GM23248 (cell line): ENCODE measurements at regions not wholly inside any gene's neighbourhood (a gene's known extent, or its start where the extent isn't known, plus 50 kb on each side); places are given as distances from the start of the nearest gene placed in this dataset.

ENCODE experiments used
- EZH2 ChIP-seq: fragments of 200-600 bp; sonication (generic); IDR thresholded peaks from 2 replicates; pipeline ENCODE4 v1.6.1; 2018; ENCODE audit warnings: antibody characterized with exemption, mild to moderate bottlenecking; ENCODE audit not compliant: insufficient read depth, poor library complexity, severe bottlenecking
- EZH2phosphoT487 ChIP-seq: fragments of 200-600 bp; sonication (generic); IDR thresholded peaks from 2 replicates; pipeline ENCODE4 v1.6.1; 2018; ENCODE audit warnings: antibody characterized with exemption, moderate library complexity, mild to moderate bottlenecking, low read depth; ENCODE audit not compliant: insufficient read depth

GRCh38 chr6:90811596-90812226, 224.8 kb upstream of the MAP3K7 start:
- TF ChIP-seq EZH2 (no peak), EZH2phosphoT487 (no peak)
